ENCODE measurements at regions not wholly inside any gene's neighbourhood (a gene's known extent, or its start where the extent isn't known, plus 50 kb on each side); places are given as distances from the start of the nearest gene placed in this dataset.
"Not testable (repeated sequence)": the region's sequence is repeated elsewhere in the genome, so short reads cannot be mapped to it uniquely, and the experiment has no call there.

- no peak for DNase-seq
Observed at GRCh38 chr3:150357923-150358607, 50.0 kb upstream of the TSC22D2 start.

DNA sequence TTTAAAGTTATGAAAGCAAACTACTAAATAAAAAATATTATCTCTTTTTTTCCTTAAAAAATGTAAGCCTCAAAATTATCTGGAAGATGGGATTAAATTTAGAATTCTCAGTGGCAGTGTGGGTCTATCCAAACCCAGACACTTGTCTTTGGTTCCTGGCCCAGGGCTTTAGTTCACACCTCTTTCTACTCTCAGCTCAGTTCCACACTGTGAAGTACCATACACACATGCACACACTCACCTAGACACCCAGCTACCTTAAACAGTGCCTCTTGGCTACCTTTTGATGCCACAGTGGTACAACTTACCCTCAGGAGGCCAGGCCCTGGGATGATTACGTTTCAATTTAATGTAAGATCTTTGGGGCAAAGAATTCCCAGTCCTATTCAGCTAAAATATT, 51.0 kb upstream of the TSC22D2 start:
- no peak for DNase-seq

GRCh38 chr3:150355574-150355973, 52.5 kb upstream of the TSC22D2 start:
- DNase-seq, result no peak

DNA sequence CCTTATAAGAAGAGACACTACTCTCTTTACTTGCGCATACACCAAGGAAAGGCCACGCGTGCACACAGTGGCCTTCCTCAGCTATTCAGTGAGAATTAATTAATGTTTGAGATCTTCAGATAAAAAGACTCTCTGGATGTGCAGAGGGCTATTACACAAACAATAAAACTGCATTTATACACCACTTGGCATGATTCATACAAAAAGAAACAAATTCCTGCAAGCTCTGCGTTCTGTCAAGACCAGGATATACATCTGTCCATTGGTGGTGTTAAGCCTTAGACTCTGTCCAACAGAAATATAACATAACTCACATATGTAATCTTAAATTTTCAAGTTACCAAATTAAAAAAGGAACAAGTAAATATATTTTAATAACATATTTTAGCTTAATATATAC, 55.2 kb upstream of the TSC22D2 start:
- DNase-seq, result no peak

DNA sequence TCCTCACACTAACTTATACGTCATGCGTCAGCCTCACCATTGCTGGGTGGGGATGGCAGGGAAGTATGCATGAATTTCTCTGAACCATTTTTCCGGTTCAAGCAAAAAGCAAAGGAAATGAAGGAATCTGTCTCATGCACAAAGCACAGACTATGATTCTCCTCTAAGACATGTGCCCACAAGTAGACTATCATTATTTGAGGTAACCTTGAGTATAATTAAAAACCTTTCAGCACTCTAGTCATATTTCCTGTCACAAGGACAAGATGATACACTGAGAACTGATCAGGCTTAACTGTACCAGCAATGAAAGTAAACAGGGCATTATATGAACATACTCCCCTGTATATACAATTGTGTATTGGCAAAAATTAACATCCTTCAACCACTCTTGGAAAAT, 56.7 kb upstream of the TSC22D2 start:
- no peak for DNase-seq

- no peak for DNase-seq
Observed at GRCh38 chr3:150349314-150350097, 58.6 kb upstream of the TSC22D2 start.

- no peak for DNase-seq
Observed at GRCh38 chr3:150348500-150348899, 59.6 kb upstream of the TSC22D2 start.

DNA sequence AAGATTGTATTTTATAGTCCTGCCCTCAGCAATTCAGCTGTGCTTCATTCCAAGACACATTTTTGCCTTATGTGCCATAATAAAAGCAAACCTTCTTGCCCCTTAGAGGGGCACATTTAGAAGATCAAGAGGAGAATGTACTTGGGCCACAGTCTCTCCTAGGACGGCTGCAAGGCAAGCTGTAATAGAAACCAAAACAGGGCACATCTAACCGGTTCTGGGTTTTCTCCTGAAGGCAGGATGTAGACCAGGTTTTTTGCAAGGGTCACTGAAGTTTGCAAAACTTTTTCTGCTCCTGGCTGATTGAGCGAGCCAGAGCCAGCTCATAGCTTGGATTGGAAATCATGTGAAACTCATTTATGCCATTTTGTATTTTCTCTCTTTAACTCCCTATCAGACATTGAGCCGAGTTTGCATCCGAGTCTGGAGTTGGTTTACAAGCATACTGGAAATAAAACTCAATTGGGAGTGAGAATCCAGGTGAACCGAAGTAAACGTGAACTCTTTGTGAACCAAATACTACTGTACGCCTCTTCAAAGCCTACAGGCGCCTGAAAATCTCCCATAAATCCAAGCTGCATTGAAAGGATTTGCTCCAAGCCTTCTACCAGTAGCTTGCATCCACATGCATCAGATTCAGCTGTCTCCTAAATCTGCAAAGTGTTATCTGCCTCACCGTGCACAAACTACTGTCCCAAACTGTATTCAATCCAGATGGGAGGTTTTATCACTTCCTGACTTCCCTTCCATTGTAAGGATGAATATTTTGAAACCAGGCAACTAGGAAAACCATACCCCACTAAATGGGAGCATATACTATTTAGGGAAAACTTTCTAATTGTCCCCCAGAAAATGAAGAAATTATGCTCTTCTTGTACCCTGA, 60.9 kb upstream of the TSC22D2 start:
- DNase-seq, result no peak

GRCh38 chr3:150346266-150346665, 61.8 kb upstream of the TSC22D2 start:
- DNase-seq, result no peak

GRCh38 chr3:150345021-150345538, 63.0 kb upstream of the TSC22D2 start:
- DNase-seq, result no peak

DNA sequence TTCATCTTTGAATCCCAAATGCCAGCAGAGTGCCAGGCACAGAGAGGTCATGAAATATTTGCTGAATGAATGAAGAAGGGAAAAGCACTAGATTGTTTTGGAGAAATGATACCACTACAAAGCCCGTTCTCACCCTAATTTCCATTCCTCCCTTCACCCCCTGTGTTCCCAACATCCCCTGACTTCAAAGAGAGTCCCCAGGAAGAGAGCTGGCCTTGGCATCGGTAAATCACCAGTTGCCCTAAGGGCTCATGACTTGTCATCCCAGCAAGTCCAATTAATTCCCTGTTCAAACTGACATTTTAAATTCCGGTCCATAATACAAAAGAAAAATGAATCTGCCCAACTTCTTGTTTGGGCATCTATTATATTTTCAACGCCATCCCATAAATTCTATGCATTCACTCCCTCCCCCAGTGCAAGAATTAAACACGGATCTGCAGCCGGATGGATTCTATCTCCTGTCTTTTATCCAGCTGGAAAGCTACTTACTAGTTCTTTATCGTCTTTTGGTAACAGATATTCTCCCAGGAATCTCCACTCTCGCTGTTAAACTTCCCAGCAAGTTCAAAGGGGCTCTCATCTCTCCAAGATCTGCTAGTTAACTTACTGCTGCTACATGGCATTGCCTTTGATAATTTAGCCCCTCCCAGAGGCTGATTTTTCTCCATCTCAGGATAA, 63.9 kb upstream of the TSC22D2 start:
- DNase-seq, result no peak

DNA sequence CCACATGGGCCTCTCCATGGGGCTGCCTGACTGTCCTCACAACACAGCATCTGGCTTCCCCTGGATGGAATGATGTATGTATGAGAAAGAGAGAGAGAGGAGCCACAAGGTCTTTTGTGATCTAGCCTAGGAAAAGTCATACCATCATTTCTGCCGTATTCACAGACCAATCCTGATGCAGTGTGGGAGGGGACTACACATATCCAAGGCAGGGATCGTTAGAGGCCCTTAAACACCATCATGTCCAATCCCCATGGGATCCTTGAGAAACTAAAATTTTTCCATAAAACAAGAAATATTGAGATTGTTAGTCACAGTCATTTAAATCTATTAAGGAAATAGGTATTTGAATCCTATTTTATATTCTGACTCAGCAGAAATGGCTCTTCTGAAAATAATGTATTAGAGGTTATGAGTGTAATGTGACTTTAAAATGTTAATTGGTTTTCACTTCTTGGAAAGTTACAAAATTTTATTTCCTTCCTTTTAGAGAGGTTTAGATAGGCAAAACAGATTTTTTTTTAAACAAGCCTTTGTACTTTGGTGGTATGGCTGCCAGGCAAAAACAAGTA, 65.1 kb upstream of the TSC22D2 start:
- DNase-seq, result no peak

- DNase-seq, result no peak
Observed at GRCh38 chr3:150341891-150342290, 66.2 kb upstream of the TSC22D2 start.

DNA sequence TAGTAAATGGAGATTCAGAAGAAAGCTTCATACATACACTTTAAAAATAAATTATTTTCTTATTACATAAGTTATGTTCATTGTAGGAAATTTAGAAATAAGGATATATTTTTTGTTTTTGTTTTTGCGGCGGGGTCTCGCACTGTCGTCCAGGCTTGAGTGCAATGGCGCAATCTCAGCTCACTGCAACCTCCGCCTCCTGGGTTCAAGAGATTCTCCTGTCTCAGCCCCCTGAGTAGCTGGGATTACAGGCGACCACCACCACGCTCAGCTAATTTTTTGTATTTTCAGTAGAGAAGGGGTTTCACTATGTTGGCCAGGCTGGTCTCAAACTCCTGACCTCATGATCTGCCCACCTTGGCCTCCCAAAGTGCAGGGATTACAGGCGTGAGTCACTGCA, 71.7 kb upstream of the TSC22D2 start:
- DNase-seq, result not testable (repeated sequence)

DNA sequence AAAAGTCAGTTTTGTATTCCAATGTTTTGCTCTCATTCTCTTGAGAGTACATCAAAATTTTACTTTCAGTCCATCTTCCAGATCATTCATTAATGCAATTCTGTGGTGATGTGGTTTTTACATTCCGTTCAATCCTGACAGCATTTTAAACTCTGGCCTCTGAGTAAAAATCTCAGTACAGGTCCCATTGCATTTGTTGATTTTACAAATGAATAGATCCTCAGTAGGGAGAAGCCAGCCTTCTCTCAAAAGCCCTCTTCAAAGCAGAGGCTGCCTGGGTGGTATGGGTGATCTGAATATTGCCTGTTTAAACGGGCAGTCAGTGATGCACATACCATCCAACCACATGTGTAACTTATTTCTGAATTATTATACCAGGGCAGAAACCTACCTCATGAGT, 72.5 kb upstream of the TSC22D2 start:
- DNase-seq, result no peak

- DNase-seq, result no peak
Observed at GRCh38 chr3:150334974-150335373, 73.1 kb upstream of the TSC22D2 start.

GRCh38 chr3:150333477-150333876, 74.6 kb upstream of the TSC22D2 start:
- DNase-seq, result no peak

DNA sequence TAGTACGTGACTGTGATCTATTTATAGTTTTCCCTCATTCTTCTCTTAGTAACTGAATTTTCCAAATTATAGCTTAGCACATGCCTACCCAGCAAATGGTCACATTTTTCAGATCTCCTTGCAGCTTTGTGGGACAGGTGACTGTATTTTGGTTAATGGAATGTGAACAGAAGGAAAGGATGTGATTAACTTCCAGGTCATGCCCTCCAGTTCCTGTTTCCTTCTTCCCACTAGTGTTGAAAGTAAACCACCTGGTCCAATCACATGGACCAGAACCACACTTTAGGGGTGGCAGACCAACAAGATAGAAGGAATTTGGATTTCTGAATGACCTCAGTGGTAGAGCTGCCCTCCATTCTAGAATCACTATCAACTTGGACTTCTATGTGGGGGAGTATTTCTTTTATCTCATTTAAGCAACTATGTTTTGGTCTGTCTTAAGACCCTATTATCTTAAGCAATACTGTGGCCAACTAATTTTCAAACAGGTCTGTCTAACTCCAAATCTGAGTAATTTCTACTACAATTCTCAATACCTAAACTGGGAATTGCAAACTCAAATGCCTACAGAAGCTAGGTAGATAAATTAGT, 76.0 kb upstream of the TSC22D2 start:
- no peak for DNase-seq

DNA sequence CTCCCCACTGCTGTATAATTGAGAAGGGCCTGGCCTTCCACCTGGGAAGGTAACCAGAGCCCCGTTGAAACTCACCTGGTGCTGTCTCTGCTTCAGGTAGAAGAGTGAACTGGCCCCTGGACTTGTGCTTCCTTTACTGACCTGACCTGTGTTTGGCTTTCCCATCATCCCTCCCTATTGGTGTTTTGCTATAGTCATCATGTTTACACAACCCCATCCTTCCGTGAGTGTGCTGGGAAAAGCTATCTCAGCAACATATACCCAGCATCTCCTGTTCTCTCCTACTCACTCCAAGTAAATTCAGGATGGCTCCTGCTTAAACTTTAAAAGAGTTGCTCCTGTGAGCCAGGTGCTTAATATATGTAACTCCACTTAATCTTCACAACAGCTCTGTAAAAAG, 77.2 kb upstream of the TSC22D2 start:
- DNase-seq, result no peak

- no peak for DNase-seq
Observed at GRCh38 chr3:150330174-150330573, 77.9 kb upstream of the TSC22D2 start.

- DNase-seq, result no peak
Observed at GRCh38 chr3:150329408-150329807, 78.7 kb upstream of the TSC22D2 start.

- no peak for DNase-seq
Observed at GRCh38 chr3:150328654-150329040, 79.5 kb upstream of the TSC22D2 start.
